Lower leg skin (tissue), 4 donors: ENCODE measurements at regions not wholly inside any gene's neighbourhood (a gene's known extent, or its start where the extent isn't known, plus 50 kb on each side); places are given as distances from the start of the nearest gene placed in this dataset.

ENCODE experiments used
- DNase-seq, 2 donors: peaks; one replicate each; pipeline ENCODE4 v3.0.0-alpha.2; 2019; ENCODE audit warnings: low spot score in 2 of 2
- H3K4me3 ChIP-seq: fragments of 200-600 bp; sonication (generic); 2 replicates; pipeline ENCODE4 v1.5.1; 2017; ENCODE audit warnings: mild to moderate bottlenecking, low read depth; ENCODE audit not compliant: poor library complexity, severe bottlenecking
- POLR2A ChIP-seq, 2 donors: fragments of 450-650 bp; IDR thresholded peaks; one replicate each; pipeline ENCODE4 v1.6.1; 2016 to 2017; ENCODE audit warnings: antibody characterized with exemption in 2 of 2, mild to moderate bottlenecking in 1 of 2, moderate library complexity in 1 of 2
- WGBS, 2 donors: methylation state at CpG; one replicate each; pipeline ENCODE4 v1.1.5; 2018; 5-methylcytosine and 5-hydroxymethylcytosine counted together
- intact Hi-C: fragments of 100-400 bp; cut with DNase I; formaldehyde crosslinking; loops from one replicate; pipeline ENCODE4 v1.15.0; 2023; ENCODE audit warnings: low total_unique reads
- TF ChIP-seq, protein P1 (sequence below), 3 donors: fragments of 450-650 bp; IDR thresholded peaks; one replicate each; pipeline ENCODE4 v1.5.1; 2016; ENCODE audit warnings: antibody characterized with exemption in 3 of 3, mild to moderate bottlenecking in 3 of 3, moderate library complexity in 2 of 3

DNA sequence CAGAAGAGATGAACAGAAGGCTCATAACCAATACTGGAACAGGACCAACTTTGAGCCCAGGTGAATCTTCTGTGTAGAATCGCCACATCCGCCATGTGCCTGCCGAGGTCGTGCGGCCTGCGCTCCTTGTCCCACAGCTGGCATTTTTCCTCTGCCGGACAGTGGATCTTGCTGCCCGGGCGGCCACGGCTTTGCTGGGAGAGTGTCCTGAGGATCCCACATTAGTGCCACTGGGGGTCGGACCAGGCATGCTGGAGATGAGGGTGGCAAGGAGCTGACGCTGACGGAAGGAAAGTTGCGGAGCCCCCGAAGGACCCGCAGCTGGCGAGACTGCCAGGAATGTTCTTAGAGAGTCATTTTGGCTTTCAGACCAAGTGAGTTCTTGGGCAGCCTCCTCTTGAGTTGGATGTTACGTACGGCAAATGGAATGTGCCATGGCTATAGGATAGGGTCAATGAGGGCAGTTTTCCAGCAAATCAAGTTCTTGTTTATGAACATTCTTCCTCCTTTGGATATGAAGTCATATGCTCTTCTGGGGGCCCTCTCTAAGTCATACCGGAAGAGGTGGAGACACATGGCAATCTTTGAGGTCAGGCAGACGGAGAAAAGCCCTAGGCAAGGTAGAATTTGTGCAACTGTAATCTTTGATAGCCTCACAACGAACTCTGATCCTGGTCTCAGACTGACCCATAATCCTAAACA, 57.4 kb upstream of the NUP160 start:
- no peak overlapping the region for H3K4me3 ChIP-seq
- DNase-seq, result no peak
- 89 to 91% methylated on average over 22 of the region's 22 CpGs for WGBS, 2 donors
- intact Hi-C loops, result no loop called here
- TF ChIP-seq, protein P1, sequence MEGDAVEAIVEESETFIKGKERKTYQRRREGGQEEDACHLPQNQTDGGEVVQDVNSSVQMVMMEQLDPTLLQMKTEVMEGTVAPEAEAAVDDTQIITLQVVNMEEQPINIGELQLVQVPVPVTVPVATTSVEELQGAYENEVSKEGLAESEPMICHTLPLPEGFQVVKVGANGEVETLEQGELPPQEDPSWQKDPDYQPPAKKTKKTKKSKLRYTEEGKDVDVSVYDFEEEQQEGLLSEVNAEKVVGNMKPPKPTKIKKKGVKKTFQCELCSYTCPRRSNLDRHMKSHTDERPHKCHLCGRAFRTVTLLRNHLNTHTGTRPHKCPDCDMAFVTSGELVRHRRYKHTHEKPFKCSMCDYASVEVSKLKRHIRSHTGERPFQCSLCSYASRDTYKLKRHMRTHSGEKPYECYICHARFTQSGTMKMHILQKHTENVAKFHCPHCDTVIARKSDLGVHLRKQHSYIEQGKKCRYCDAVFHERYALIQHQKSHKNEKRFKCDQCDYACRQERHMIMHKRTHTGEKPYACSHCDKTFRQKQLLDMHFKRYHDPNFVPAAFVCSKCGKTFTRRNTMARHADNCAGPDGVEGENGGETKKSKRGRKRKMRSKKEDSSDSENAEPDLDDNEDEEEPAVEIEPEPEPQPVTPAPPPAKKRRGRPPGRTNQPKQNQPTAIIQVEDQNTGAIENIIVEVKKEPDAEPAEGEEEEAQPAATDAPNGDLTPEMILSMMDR (IDR thresholded peaks at IDR 0.05), result no peak
- TF ChIP-seq POLR2A (IDR thresholded peaks at IDR 0.05), result no peak

DNA sequence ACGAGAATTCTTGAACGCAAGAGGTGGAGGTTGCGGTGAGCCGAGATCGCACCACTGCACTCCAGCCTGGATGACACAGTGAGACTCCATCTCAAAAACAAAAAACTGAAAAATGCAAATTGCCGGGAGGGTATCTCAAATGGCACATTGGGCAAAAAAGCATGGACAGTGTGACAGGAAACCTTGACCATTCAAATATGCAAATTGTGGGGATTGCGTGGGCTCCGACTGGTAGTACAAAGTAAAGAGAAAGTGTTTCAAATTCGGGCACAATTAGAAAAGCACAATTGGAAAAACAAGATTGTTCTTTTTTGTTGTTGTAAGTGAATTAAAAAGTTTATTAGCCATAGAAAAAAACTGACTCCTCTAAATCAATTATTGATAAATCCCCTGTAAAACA, 56.7 kb upstream of the NUP160 start:
- 95 to 96% methylated on average over 9 of the region's 9 CpGs for WGBS, 2 donors
- no peak overlapping the region for H3K4me3 ChIP-seq
- TF ChIP-seq POLR2A (IDR thresholded peaks at IDR 0.05), result no peak
- TF ChIP-seq, protein P1 (IDR thresholded peaks at IDR 0.05), result no peak
- intact Hi-C loops, result no loop called here
- no peak for DNase-seq

GRCh38 chr11:47904048-47904447, 55.9 kb upstream of the NUP160 start:
- TF ChIP-seq, protein P1 (IDR thresholded peaks at IDR 0.05), result no peak
- TF ChIP-seq POLR2A (IDR thresholded peaks at IDR 0.05), result no peak
- DNase-seq, result no peak
- intact Hi-C loops, result no loop called here
- no peak overlapping the region for H3K4me3 ChIP-seq
- WGBS, 2 donors, result 92 to 93% methylated on average over 3 of the region's 3 CpGs

- intact Hi-C loops, result no loop called here
- WGBS, 2 donors, result 81 to 87% methylated on average over 2 of the region's 2 CpGs
Observed at GRCh38 chr11:47899801-47900200, 51.7 kb upstream of the NUP160 start.

More at GRCh38 chr11:47899801-47900200, 51.7 kb upstream of the NUP160 start:
- no peak overlapping the region for H3K4me3 ChIP-seq
- TF ChIP-seq, protein P1 (IDR thresholded peaks at IDR 0.05), result no peak
- TF ChIP-seq POLR2A (IDR thresholded peaks at IDR 0.05), result no peak
- DNase-seq, result no peak
